Endothelial cell of umbilical vein (primary cell): ENCODE measurements at regions not wholly inside any gene's neighbourhood (a gene's known extent, or its start where the extent isn't known, plus 50 kb on each side); places are given as distances from the start of the nearest gene placed in this dataset.

Source experiments
- BruUV-seq: library from RNA; stranded (reverse); fragments of 400-500 nt; replicated peaks from 2 replicates; lab custom pipeline; 2021; lab: Mats Ljungman, UMichigan
- CTCF ChIA-PET: fragments of 300-600, 350-600 bp; sonication (Branson Sonifier 250); formaldehyde crosslinking; loops from one replicate; lab custom pipeline; 2021; ENCODE audit warnings: antibody characterized with exemption, inconsistent platforms; lab: Charles Lee
- POLR2A ChIA-PET: fragments of 300-600, 350-600 bp; sonication (Branson Sonifier 250); formaldehyde crosslinking; loops from one replicate; lab custom pipeline; 2021; ENCODE audit warnings: antibody characterized with exemption, inconsistent platforms; lab: Charles Lee
- DNase-seq: peaks from one replicate; pipeline ENCODE4 v3.0.0-alpha.2; 2011; ENCODE audit warnings: low read depth, low spot score
- FAIRE-seq: peaks from 2 replicates; lab custom pipeline; 2011; peaks lifted over from hg19 to GRCh38; lab: Jason Lieb, UNC
- H2AFZ ChIP-seq: 2 replicates; pipeline ENCODE4 v1.6.0; 2012; ENCODE audit warnings: low read depth, low read length, control low read depth, inconsistent platforms
- H3K27ac ChIP-seq: 2 replicates; pipeline ENCODE4 v1.5.1; 2011; ENCODE audit warnings: low read depth, mild to moderate bottlenecking, control low read depth, low read length, moderate library complexity; ENCODE audit not compliant: insufficient read depth
- H3K27me3 ChIP-seq, 2 experiments: 2 replicates each; pipeline versions ENCODE4 v1.6.0 to v1.6.1; 2011; ENCODE audit warnings: low read length in 2 of 2, mixed read lengths in 1 of 2; ENCODE audit not compliant: control insufficient read depth in 2 of 2, insufficient read depth in 2 of 2
- H3K36me3 ChIP-seq, 2 experiments: 2 replicates in 1 of 2; 3 replicates in 1 of 2; pipeline ENCODE4 v1.5.1; 2011; ENCODE audit warnings: low read length in 2 of 2, mild to moderate bottlenecking in 1 of 2, moderate library complexity in 1 of 2; ENCODE audit not compliant: control insufficient read depth in 2 of 2, insufficient read depth in 2 of 2; ENCODE audit errors: extremely low read depth in 1 of 2
- H3K4me1 ChIP-seq: 3 replicates; pipeline ENCODE4 v1.5.1; 2011; ENCODE audit warnings: mild to moderate bottlenecking, low read length; ENCODE audit not compliant: control insufficient read depth, insufficient read depth; ENCODE audit errors: extremely low read depth
- H3K4me2 ChIP-seq: 2 replicates; pipeline ENCODE4 v1.6.1; 2011; ENCODE audit warnings: low read length, control low read depth, mixed read lengths; ENCODE audit not compliant: insufficient read depth
- H3K4me3 ChIP-seq, 3 experiments: fragments of 200-600 bp in 1 of 3; sonication (generic), shearing (Covaris generic) in 1 of 3; replicated peaks in 1 of 3; 2 replicates each; pipeline ENCODE4 v1.5.1; 2011 to 2016; ENCODE audit warnings: control low read depth in 3 of 3, low read length in 3 of 3, mild to moderate bottlenecking in 2 of 3, inconsistent platforms in 1 of 3, low read depth in 1 of 3, moderate library complexity in 1 of 3; ENCODE audit not compliant: insufficient read depth in 1 of 3
- H3K79me2 ChIP-seq: 2 replicates; pipeline ENCODE4 v1.6.0; 2012; ENCODE audit warnings: low read length, inconsistent platforms; ENCODE audit not compliant: control insufficient read depth, insufficient read depth
- H3K9ac ChIP-seq: replicated peaks from 2 replicates; pipeline ENCODE3; 2011; ENCODE audit warnings: low read length, control low read depth; ENCODE audit not compliant: insufficient read depth; ENCODE audit errors: extremely low read depth
- H3K9me1 ChIP-seq: replicated peaks from 3 replicates; pipeline ENCODE4 v1.6.0; 2011; ENCODE audit warnings: mild to moderate bottlenecking, low read length; ENCODE audit not compliant: control insufficient read depth, insufficient read depth; ENCODE audit errors: extremely low read depth
- H3K9me3 ChIP-seq: replicated peaks from 2 replicates; pipeline ENCODE4 v1.5.1; 2012; ENCODE audit warnings: low read length, inconsistent platforms; ENCODE audit not compliant: control insufficient read depth, insufficient read depth
- H4K20me1 ChIP-seq: replicated peaks from 2 replicates; pipeline ENCODE3; 2011; ENCODE audit warnings: mild to moderate bottlenecking, low read length; ENCODE audit not compliant: control insufficient read depth, insufficient read depth; ENCODE audit errors: extremely low read depth
- CTCF ChIP-seq, 2 donors: IDR thresholded peaks; 1 replicate in 1 of 2; 2 replicates in 1 of 2; pipeline ENCODE4 v1.5.1; 2011; ENCODE audit warnings: low read length in 2 of 2, mild to moderate bottlenecking in 2 of 2, moderate library complexity in 2 of 2, control low read depth in 1 of 2, inconsistent platforms in 1 of 2, low read depth in 1 of 2; ENCODE audit not compliant: insufficient read depth in 1 of 2; ENCODE audit errors: extremely low read depth in 1 of 2
- EZH2 ChIP-seq: IDR thresholded peaks from 2 replicates; pipeline ENCODE4 v1.6.1; 2012; ENCODE audit warnings: borderline replicate concordance, low read depth, mild to moderate bottlenecking, moderate library complexity, low read length, inconsistent platforms; ENCODE audit not compliant: severe bottlenecking
- FOS ChIP-seq: IDR thresholded peaks from 2 replicates; pipeline ENCODE4 v1.6.1; 2011; ENCODE audit warnings: mild to moderate bottlenecking, low read length, moderate library complexity, borderline replicate concordance; ENCODE audit not compliant: insufficient read depth
- GATA2 ChIP-seq: IDR thresholded peaks from 2 replicates; pipeline ENCODE4 v1.7.0; 2011; ENCODE audit warnings: low read depth, mild to moderate bottlenecking, moderate library complexity, mixed read lengths, low read length; ENCODE audit not compliant: insufficient read length, insufficient read depth
- JUN ChIP-seq: IDR thresholded peaks from 2 replicates; pipeline ENCODE4 v1.6.1; 2011; ENCODE audit warnings: borderline replicate concordance, low read depth; ENCODE audit not compliant: insufficient read length, insufficient read depth
- MAX ChIP-seq: IDR thresholded peaks from 2 replicates; pipeline ENCODE4 v1.6.1; 2011; ENCODE audit not compliant: insufficient read depth, insufficient read length
- MYC ChIP-seq: IDR thresholded peaks from one replicate; pipeline ENCODE4 v1.6.1; 2011; ENCODE audit warnings: mild to moderate bottlenecking, low read depth, low read length
- POLR2A ChIP-seq: IDR thresholded peaks from 2 replicates; pipeline ENCODE4 v1.6.1; 2012; ENCODE audit warnings: low read depth, mild to moderate bottlenecking, control low read depth, low read length
- POLR2AphosphoS5 ChIP-seq: IDR thresholded peaks from 2 replicates; pipeline ENCODE4 v1.6.1; 2012; ENCODE audit warnings: low read depth, mild to moderate bottlenecking, control low read depth, low read length, moderate library complexity; ENCODE audit not compliant: insufficient read depth
- dilution Hi-C: fragments of 300-500 bp; cut with MboI; formaldehyde crosslinking; loops from one replicate; pipeline ENCODE4 v1.15.0; 2019; ENCODE audit warnings: low sequenced_read_pairs; ENCODE audit not compliant: extremely low pct_ligation_motif_present
- intact Hi-C: fragments of 100-400 bp; cut with micrococcal nuclease; formaldehyde crosslinking; loops from one replicate; pipeline ENCODE4 v1.10.0; 2022

- H3K9ac ChIP-seq, result no peak overlapping the region
- no peaks in the 10 kb centered on the region for H3K27me3 ChIP-seq
- no peaks in the 10 kb centered on the region for H4K20me1 ChIP-seq
- TF ChIP-seq POLR2AphosphoS5, result no peak
- TF ChIP-seq CTCF (IDR thresholded peaks at IDR 0.05; ENCODE audit: extremely low read depth in 1 of 2, insufficient read depth in 1 of 2, low read depth in 1 of 2, low read length in 2 of 2), result no peak
- no peak for TF ChIP-seq GATA2
- TF ChIP-seq JUN, result no peak
- no peak for TF ChIP-seq EZH2
- TF ChIP-seq MAX, result no peak
- no peak for TF ChIP-seq POLR2A
- TF ChIP-seq MYC, result no peak
- TF ChIP-seq FOS, result no peak
- POLR2A ChIA-PET, result no interaction called here
- no peaks in the 10 kb centered on the region for H3K79me2 ChIP-seq
- no peak for FAIRE-seq
- H3K27ac ChIP-seq, result no peak overlapping the region
- intact Hi-C loops, result loop anchor here (10.0 kb wide), 1 partner anchor 308 kb away; no protein-coding TSS in a partner anchor
- no peak for DNase-seq
- H2AFZ ChIP-seq, result no peak overlapping the region
- H3K4me3 ChIP-seq, result no peak overlapping the region
- CTCF ChIA-PET, result interaction anchor here (0.8 to 2.1 kb wide), 3 partner anchors 21 to 217 kb away, joined by 4 to 7 read pairs (median 4); no protein-coding TSS in a partner anchor
- no TSS peak for BruUV-seq
- no peaks in the 10 kb centered on the region for H3K9me3 ChIP-seq
- H3K9me1 ChIP-seq, result no peaks in the 10 kb centered on the region
- no peaks in the 10 kb centered on the region for H3K4me1 ChIP-seq
- no peak overlapping the region for H3K4me2 ChIP-seq
- H3K36me3 ChIP-seq, result no peaks in the 10 kb centered on the region
- dilution Hi-C loops, result no loop called here
These were observed 607.9 kb downstream of the PTPRC start for GRCh38 chr1:199246716-199247115.
